ENCODE measurements at regions not wholly inside any gene's neighbourhood (a gene's known extent, or its start where the extent isn't known, plus 50 kb on each side); places are given as distances from the start of the nearest gene placed in this dataset.

DNA sequence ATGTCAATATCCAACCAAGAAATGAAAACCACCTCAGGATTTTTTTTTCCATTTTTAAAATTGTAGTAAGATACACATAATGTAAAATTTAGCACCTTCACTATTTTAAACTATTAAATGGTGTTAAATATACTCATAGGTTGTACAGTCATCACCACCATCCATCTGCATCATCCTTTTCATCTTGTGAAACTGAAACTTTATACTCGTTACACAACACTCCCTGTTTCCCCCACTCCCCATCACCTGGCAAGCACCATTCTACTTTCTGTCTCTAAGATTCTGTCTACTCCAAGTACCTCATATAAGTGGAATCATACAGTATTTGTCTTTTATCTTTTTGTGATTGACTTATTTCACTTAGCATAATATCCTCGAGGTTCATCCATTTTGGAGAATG is 335.2 kb upstream of the NPSR1 start (continued):
- TF ChIP-seq, protein P1, sequence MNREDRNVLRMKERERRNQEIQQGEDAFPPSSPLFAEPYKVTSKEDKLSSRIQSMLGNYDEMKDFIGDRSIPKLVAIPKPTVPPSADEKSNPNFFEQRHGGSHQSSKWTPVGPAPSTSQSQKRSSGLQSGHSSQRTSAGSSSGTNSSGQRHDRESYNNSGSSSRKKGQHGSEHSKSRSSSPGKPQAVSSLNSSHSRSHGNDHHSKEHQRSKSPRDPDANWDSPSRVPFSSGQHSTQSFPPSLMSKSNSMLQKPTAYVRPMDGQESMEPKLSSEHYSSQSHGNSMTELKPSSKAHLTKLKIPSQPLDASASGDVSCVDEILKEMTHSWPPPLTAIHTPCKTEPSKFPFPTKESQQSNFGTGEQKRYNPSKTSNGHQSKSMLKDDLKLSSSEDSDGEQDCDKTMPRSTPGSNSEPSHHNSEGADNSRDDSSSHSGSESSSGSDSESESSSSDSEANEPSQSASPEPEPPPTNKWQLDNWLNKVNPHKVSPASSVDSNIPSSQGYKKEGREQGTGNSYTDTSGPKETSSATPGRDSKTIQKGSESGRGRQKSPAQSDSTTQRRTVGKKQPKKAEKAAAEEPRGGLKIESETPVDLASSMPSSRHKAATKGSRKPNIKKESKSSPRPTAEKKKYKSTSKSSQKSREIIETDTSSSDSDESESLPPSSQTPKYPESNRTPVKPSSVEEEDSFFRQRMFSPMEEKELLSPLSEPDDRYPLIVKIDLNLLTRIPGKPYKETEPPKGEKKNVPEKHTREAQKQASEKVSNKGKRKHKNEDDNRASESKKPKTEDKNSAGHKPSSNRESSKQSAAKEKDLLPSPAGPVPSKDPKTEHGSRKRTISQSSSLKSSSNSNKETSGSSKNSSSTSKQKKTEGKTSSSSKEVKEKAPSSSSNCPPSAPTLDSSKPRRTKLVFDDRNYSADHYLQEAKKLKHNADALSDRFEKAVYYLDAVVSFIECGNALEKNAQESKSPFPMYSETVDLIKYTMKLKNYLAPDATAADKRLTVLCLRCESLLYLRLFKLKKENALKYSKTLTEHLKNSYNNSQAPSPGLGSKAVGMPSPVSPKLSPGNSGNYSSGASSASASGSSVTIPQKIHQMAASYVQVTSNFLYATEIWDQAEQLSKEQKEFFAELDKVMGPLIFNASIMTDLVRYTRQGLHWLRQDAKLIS (CRISPR knock-in tag; IDR thresholded peaks at IDR 0.05; ENCODE audit: borderline replicate concordance): no peak
- TF ChIP-seq NR3C1 (CRISPR knock-in tag; conservative IDR thresholded peaks at IDR 0.05; ENCODE audit: low read depth): no peak
- no peak for TF ChIP-seq JUN (CRISPR knock-in tag; IDR thresholded peaks at IDR 0.05)
- no peak for TF ChIP-seq OVOL2 (CRISPR knock-in tag; IDR thresholded peaks at IDR 0.05; ENCODE audit: borderline replicate concordance)
- TF ChIP-seq ZNF281 (CRISPR knock-in tag; IDR thresholded peaks at IDR 0.05): no peak
- no peak for TF ChIP-seq GRHL2 (CRISPR knock-in tag; IDR thresholded peaks at IDR 0.05; ENCODE audit: insufficient replicate concordance, severe bottlenecking)
- TF ChIP-seq, protein P2, sequence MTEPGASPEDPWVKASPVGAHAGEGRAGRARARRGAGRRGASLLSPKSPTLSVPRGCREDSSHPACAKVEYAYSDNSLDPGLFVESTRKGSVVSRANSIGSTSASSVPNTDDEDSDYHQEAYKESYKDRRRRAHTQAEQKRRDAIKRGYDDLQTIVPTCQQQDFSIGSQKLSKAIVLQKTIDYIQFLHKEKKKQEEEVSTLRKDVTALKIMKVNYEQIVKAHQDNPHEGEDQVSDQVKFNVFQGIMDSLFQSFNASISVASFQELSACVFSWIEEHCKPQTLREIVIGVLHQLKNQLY (CRISPR knock-in tag; IDR thresholded peaks at IDR 0.05): no peak
- TF ChIP-seq, protein P3, sequence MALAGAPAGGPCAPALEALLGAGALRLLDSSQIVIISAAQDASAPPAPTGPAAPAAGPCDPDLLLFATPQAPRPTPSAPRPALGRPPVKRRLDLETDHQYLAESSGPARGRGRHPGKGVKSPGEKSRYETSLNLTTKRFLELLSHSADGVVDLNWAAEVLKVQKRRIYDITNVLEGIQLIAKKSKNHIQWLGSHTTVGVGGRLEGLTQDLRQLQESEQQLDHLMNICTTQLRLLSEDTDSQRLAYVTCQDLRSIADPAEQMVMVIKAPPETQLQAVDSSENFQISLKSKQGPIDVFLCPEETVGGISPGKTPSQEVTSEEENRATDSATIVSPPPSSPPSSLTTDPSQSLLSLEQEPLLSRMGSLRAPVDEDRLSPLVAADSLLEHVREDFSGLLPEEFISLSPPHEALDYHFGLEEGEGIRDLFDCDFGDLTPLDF (CRISPR knock-in tag; IDR thresholded peaks at IDR 0.05): no peak
- TF ChIP-seq, protein P4, sequence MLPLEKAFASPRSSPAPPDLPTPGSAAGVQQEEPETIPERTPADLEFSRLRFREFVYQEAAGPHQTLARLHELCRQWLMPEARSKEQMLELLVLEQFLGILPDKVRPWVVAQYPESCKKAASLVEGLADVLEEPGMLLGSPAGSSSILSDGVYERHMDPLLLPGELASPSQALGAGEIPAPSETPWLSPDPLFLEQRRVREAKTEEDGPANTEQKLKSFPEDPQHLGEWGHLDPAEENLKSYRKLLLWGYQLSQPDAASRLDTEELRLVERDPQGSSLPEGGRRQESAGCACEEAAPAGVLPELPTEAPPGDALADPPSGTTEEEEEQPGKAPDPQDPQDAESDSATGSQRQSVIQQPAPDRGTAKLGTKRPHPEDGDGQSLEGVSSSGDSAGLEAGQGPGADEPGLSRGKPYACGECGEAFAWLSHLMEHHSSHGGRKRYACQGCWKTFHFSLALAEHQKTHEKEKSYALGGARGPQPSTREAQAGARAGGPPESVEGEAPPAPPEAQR (CRISPR knock-in tag; IDR thresholded peaks at IDR 0.05): no peak
- no peak for TF ChIP-seq TEAD1 (CRISPR knock-in tag; IDR thresholded peaks at IDR 0.05)
- TF ChIP-seq CTCF (IDR thresholded peaks at IDR 0.05): no peak
- no peak for TF ChIP-seq TP53 (CRISPR knock-in tag; IDR thresholded peaks at IDR 0.05)

DNA sequence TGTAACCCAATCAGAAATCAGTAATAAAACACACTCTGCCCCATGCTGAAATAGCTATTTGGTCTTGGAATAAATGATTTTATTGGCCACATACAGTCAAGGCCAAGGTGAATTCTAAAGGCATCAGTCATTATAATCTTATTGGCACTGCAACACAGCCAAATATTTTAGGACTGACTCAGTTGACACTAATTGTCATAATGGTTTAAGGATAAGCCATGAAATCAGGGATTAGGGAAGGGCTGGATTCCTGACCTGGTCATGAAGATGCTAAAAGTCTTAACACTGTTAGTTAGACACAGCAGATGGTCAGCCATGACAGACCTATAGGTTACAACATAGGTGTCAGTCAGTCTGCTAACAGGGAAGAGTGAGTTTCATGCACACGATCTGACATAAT is 330.3 kb upstream of the NPSR1 start:
- ChIA-PET CTCF (no interaction called here), POLR2A (no interaction called here)
- H3K4me1 Mint-ChIP-seq: peaks cover 13% of the 10 kb centered on the region
- no peaks in the 10 kb centered on the region for H3K36me3 Mint-ChIP-seq
- no peak overlapping the region for H3K27ac Mint-ChIP-seq
- DNase-seq (ENCODE audit: low spot score) (no peak), ATAC-seq (no peak)
- H3K27me3 Mint-ChIP-seq (ENCODE audit: low read depth): no peaks in the 10 kb centered on the region
- H3K4me3 Mint-ChIP-seq: no peak overlapping the region
- no peaks in the 10 kb centered on the region for H3K9me3 Mint-ChIP-seq
- TF ChIP-seq ZNF423 (CRISPR knock-in tag; IDR thresholded peaks at IDR 0.05) (no peak), ZNF219 (CRISPR knock-in tag; IDR thresholded peaks at IDR 0.05; ENCODE audit: borderline replicate concordance) (no peak), TCF7 (CRISPR knock-in tag; IDR thresholded peaks at IDR 0.05; ENCODE audit: low read depth) (no peak), CREB1 (CRISPR knock-in tag; IDR thresholded peaks at IDR 0.05) (no peak), GRHL2 (CRISPR knock-in tag; IDR thresholded peaks at IDR 0.05; ENCODE audit: insufficient replicate concordance, severe bottlenecking) (no peak), HMGA2 (CRISPR knock-in tag; IDR thresholded peaks at IDR 0.05) (no peak), CDX4 (CRISPR knock-in tag; IDR thresholded peaks at IDR 0.05; ENCODE audit: borderline replicate concordance) (no peak)
- TF ChIP-seq, protein P5, sequence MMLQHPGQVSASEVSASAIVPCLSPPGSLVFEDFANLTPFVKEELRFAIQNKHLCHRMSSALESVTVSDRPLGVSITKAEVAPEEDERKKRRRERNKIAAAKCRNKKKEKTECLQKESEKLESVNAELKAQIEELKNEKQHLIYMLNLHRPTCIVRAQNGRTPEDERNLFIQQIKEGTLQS (CRISPR knock-in tag; conservative IDR thresholded peaks at IDR 0.05): no peak
- TF ChIP-seq, protein P6, sequence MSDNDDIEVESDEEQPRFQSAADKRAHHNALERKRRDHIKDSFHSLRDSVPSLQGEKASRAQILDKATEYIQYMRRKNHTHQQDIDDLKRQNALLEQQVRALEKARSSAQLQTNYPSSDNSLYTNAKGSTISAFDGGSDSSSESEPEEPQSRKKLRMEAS (CRISPR knock-in tag; IDR thresholded peaks at IDR 0.05): no peak
